KMS-11 (cell line): ENCODE measurements at regions not wholly inside any gene's neighbourhood (a gene's known extent, or its start where the extent isn't known, plus 50 kb on each side); places are given as distances from the start of the nearest gene placed in this dataset.

ENCODE experiments used
- H2AFZ ChIP-seq: fragments of 200-600 bp; sonication (generic); 2 replicates; pipeline ENCODE4 v1.6.1; 2016; ENCODE audit warnings: antibody characterized with exemption, mixed run types, low read depth
- H3K27ac ChIP-seq: fragments of 200-600 bp; sonication (generic); 2 replicates; pipeline ENCODE4 v1.6.1; 2016; ENCODE audit warnings: mild to moderate bottlenecking, mixed run types
- H3K27me3 ChIP-seq: fragments of 200-600 bp; sonication (generic); 2 replicates; pipeline ENCODE4 v1.6.1; 2017; ENCODE audit warnings: mild to moderate bottlenecking, low read depth, mixed run types, moderate library complexity; ENCODE audit not compliant: insufficient read depth
- H3K36me3 ChIP-seq: fragments of 200-600 bp; sonication (generic); 2 replicates; pipeline ENCODE4 v1.6.1; 2017; ENCODE audit warnings: mild to moderate bottlenecking, mixed run types; ENCODE audit not compliant: insufficient read depth
- H3K4me1 ChIP-seq: fragments of 200-600 bp; sonication (generic); 2 replicates; pipeline ENCODE4 v1.6.1; 2016; ENCODE audit warnings: mild to moderate bottlenecking, low read depth, mixed run types; ENCODE audit not compliant: poor library complexity, severe bottlenecking
- H3K4me2 ChIP-seq: fragments of 200-600 bp; sonication (generic); 2 replicates; pipeline ENCODE4 v1.7.0; 2016; ENCODE audit warnings: mild to moderate bottlenecking, mixed run types
- H3K4me3 ChIP-seq: fragments of 200-600 bp; sonication (generic); IDR thresholded peaks from 2 replicates; pipeline ENCODE4 v1.6.1; 2017; ENCODE audit warnings: low read depth, low read length, mixed read lengths; ENCODE audit not compliant: insufficient read depth
- H3K79me2 ChIP-seq: fragments of 200-600 bp; sonication (generic); 2 replicates; pipeline ENCODE4 v1.6.1; 2016; ENCODE audit warnings: low read depth, mixed run types; ENCODE audit not compliant: insufficient read depth
- H3K9ac ChIP-seq: fragments of 200-600 bp; sonication (generic); 2 replicates; pipeline ENCODE4 v1.6.1; 2016; ENCODE audit warnings: mild to moderate bottlenecking, mixed run types
- H4K20me1 ChIP-seq: fragments of 200-600 bp; sonication (generic); 2 replicates; pipeline ENCODE4 v1.6.1; 2016; ENCODE audit warnings: mild to moderate bottlenecking, mixed run types; ENCODE audit not compliant: insufficient read depth
- CTCF ChIP-seq: fragments of 200-600 bp; sonication (generic); conservative IDR thresholded peaks from 2 replicates; pipeline ENCODE4 v1.6.1; 2017; ENCODE audit warnings: low read depth, mild to moderate bottlenecking, antibody characterized with exemption, low read length, moderate library complexity, mixed read lengths

- Histone ChIP-seq H3K4me3 (no peak overlapping the region), H3K9ac (no peak overlapping the region), H2AFZ (no peak overlapping the region), H3K36me3 (no peaks in the 10 kb centered on the region), H3K27ac (no peak overlapping the region), H3K4me2 (no peak overlapping the region), H3K4me1 (no peaks in the 10 kb centered on the region), H4K20me1 (no peaks in the 10 kb centered on the region), H3K79me2 (no peaks in the 10 kb centered on the region), H3K27me3 (no peaks in the 10 kb centered on the region)
- TF ChIP-seq CTCF = no peak
Observed at GRCh38 chr2:14530506-14530905, 102.0 kb upstream of the LRATD1 start.

- Histone ChIP-seq H3K79me2 (no peaks in the 10 kb centered on the region), H3K4me1 (no peaks in the 10 kb centered on the region), H2AFZ (no peak overlapping the region), H3K4me3 (no peak overlapping the region), H3K36me3 (no peaks in the 10 kb centered on the region), H4K20me1 (no peaks in the 10 kb centered on the region), H3K27me3 (no peaks in the 10 kb centered on the region), H3K4me2 (no peak overlapping the region), H3K27ac (no peak overlapping the region), H3K9ac (no peak overlapping the region)
- no peak for TF ChIP-seq CTCF
Observed at GRCh38 chr2:14533131-14533757, 99.3 kb upstream of the LRATD1 start.

- Histone ChIP-seq H3K4me3 (no peak overlapping the region), H3K4me2 (no peak overlapping the region), H3K9ac (no peak overlapping the region), H3K36me3 (no peaks in the 10 kb centered on the region), H3K27ac (no peak overlapping the region), H3K27me3 (no peaks in the 10 kb centered on the region), H4K20me1 (no peaks in the 10 kb centered on the region), H3K79me2 (no peaks in the 10 kb centered on the region), H2AFZ (no peak overlapping the region), H3K4me1 (no peaks in the 10 kb centered on the region)
- TF ChIP-seq CTCF = no peak
Observed at GRCh38 chr2:14535156-14535555, 97.4 kb upstream of the LRATD1 start.

GRCh38 chr2:14536976-14537375 lies 95.5 kb upstream of the LRATD1 start:
- Histone ChIP-seq H3K4me1 (no peaks in the 10 kb centered on the region), H2AFZ (no peak overlapping the region), H3K27me3 (no peaks in the 10 kb centered on the region), H3K9ac (no peak overlapping the region), H3K4me3 (no peak overlapping the region), H4K20me1 (no peaks in the 10 kb centered on the region), H3K79me2 (no peaks in the 10 kb centered on the region), H3K27ac (no peak overlapping the region), H3K36me3 (no peaks in the 10 kb centered on the region), H3K4me2 (no peak overlapping the region)
- no peak for TF ChIP-seq CTCF
